HG02588 (cell line): ENCODE measurements at regions not wholly inside any gene's neighbourhood (a gene's known extent, or its start where the extent isn't known, plus 50 kb on each side); places are given as distances from the start of the nearest gene placed in this dataset.

Source experiments
- ATAC-seq: cut with Tn5 transposase; IDR thresholded peaks from one replicate; pipeline ENCODE4 v1.9.1; 2021; ENCODE audit warnings: mild to moderate bottlenecking, moderate library complexity; ENCODE audit not compliant: unreplicated experiment

- no peak for ATAC-seq
Measured at GRCh38 chr4:167290678-167291077, 56.4 kb upstream of the SPOCK3 start.

GRCh38 chr4:167308876-167309275, 74.6 kb upstream of the SPOCK3 start:
- no peak for ATAC-seq

- ATAC-seq, result no peak
Measured at GRCh38 chr4:167321299-167321698, 87.0 kb upstream of the SPOCK3 start.

- no peak for ATAC-seq
Measured at GRCh38 chr4:167339781-167340180, 105.5 kb upstream of the SPOCK3 start.

- no peak for ATAC-seq
Measured at GRCh38 chr4:167359711-167360110, 125.4 kb upstream of the SPOCK3 start.

GRCh38 chr4:167379076-167379835, 145.0 kb upstream of the SPOCK3 start:
- no peak for ATAC-seq

- no peak for ATAC-seq
Measured at GRCh38 chr4:167380964-167381363, 146.7 kb upstream of the SPOCK3 start.

GRCh38 chr4:167383291-167383690, 149.0 kb upstream of the SPOCK3 start:
- ATAC-seq, result no peak

- ATAC-seq, result no peak
Measured at GRCh38 chr4:167397586-167397985, 163.3 kb upstream of the SPOCK3 start.

GRCh38 chr4:167399201-167399600, 164.9 kb upstream of the SPOCK3 start:
- ATAC-seq, result no peak

GRCh38 chr4:167406181-167406580, 171.9 kb upstream of the SPOCK3 start:
- no peak for ATAC-seq

- no peak for ATAC-seq
Measured at GRCh38 chr4:167415461-167415860, 181.2 kb upstream of the SPOCK3 start.

GRCh38 chr4:167419468-167420140, 185.3 kb upstream of the SPOCK3 start:
- ATAC-seq, result no peak

- ATAC-seq, result no peak
Measured at GRCh38 chr4:167421201-167421600, 186.9 kb upstream of the SPOCK3 start.

- no peak for ATAC-seq
Measured at GRCh38 chr4:167424341-167425256, 190.3 kb upstream of the SPOCK3 start.

GRCh38 chr4:167428156-167428555, 193.9 kb upstream of the SPOCK3 start:
- ATAC-seq, result no peak

- no peak for ATAC-seq
Measured at GRCh38 chr4:167431371-167431770, 197.1 kb upstream of the SPOCK3 start.

- ATAC-seq, result no peak
Measured at GRCh38 chr4:167435786-167436185, 201.5 kb upstream of the SPOCK3 start.

GRCh38 chr4:167443841-167444240, 209.5 kb upstream of the SPOCK3 start:
- ATAC-seq, result no peak

- no peak for ATAC-seq
Measured at GRCh38 chr4:167452922-167453430, 218.7 kb upstream of the SPOCK3 start.

- no peak for ATAC-seq
Measured at GRCh38 chr4:167456619-167457018, 222.3 kb upstream of the SPOCK3 start.
